K562 (cell line): ENCODE measurements at regions not wholly inside any gene's neighbourhood (a gene's known extent, or its start where the extent isn't known, plus 50 kb on each side); places are given as distances from the start of the nearest gene placed in this dataset.

Experiments
- ATAC-seq: fragments of 200-7000 bp; cut with Tn5 transposase; 3 replicates; pipeline ENCODE4 v1.9.1; 2020; ENCODE audit warnings: moderate library complexity
- BruUV-seq: library from RNA; stranded (reverse); fragments of 400-500 nt; replicated peaks from 2 replicates; lab custom pipeline; 2021; lab: Mats Ljungman, UMichigan
- CTCF ChIA-PET: fragments of 300-600 bp; formaldehyde crosslinking; extraction: SDS; loops from one replicate; lab custom pipeline; 2021; ENCODE audit warnings: low intra/inter-chr PET ratio; lab: Yijun Ruan, JAX
- POLR2A ChIA-PET: fragments of 300-600, 350-650 bp; sonication (Branson Sonifier 250); formaldehyde crosslinking; extraction: SDS; loops from one replicate; lab custom pipeline; 2021; ENCODE audit warnings: antibody characterized with exemption, inconsistent platforms; lab: Yijun Ruan, JAX
- DNase-seq, 4 experiments: peaks; one replicate each; pipeline versions ENCODE4 v3.0.0 to v3.0.0-alpha.2; 2011 to 2018; ENCODE audit warnings: low spot score in 3 of 4, mixed read lengths in 3 of 4; ENCODE audit errors: extremely low read depth in 1 of 4
- FAIRE-seq: peaks from 2 replicates; lab custom pipeline; 2011; peaks lifted over from hg19 to GRCh38; lab: Jason Lieb, UNC
- H2AFZ ChIP-seq: 2 replicates; pipeline ENCODE4 v1.6.0; 2011; ENCODE audit warnings: low read depth, low read length, control low read depth, inconsistent platforms
- H3K27ac ChIP-seq: fragments of 200-600 bp; 3 replicates; pipeline ENCODE4 v1.8.0; 2011; ENCODE audit warnings: low read depth, mild to moderate bottlenecking, control low read depth, inconsistent platforms, low read length, moderate library complexity, mixed read lengths; ENCODE audit errors: extremely low read depth
- H3K27me3 ChIP-seq, 2 experiments: fragments of 300-600 bp in 1 of 2; 2 replicates in 1 of 2; 3 replicates in 1 of 2; pipeline versions ENCODE4 v1.6.0 to v1.8.0; 2011; ENCODE audit warnings: inconsistent platforms in 2 of 2, low read length in 2 of 2, mild to moderate bottlenecking in 1 of 2, mixed read lengths in 1 of 2, moderate library complexity in 1 of 2; ENCODE audit not compliant: control insufficient read depth in 2 of 2, insufficient read depth in 2 of 2
- H3K36me3 ChIP-seq: fragments of 300-600 bp; 3 replicates; pipeline ENCODE4 v1.8.0; 2011; ENCODE audit warnings: mild to moderate bottlenecking, low read length, inconsistent platforms; ENCODE audit not compliant: control insufficient read depth, insufficient read depth
- H3K4me1 ChIP-seq, 2 experiments: fragments of 200-600 bp in 1 of 2; replicated peaks in 1 of 2; 2 replicates in 1 of 2; 3 replicates in 1 of 2; pipeline versions ENCODE4 v1.5.1 to v1.8.0; 2011; ENCODE audit warnings: inconsistent platforms in 2 of 2, low read length in 2 of 2, mild to moderate bottlenecking in 1 of 2, mixed read lengths in 1 of 2, moderate library complexity in 1 of 2; ENCODE audit not compliant: control insufficient read depth in 2 of 2, insufficient read depth in 2 of 2
- H3K4me2 ChIP-seq: 2 replicates; pipeline ENCODE4 v1.6.1; 2011; ENCODE audit warnings: low read length, control low read depth, inconsistent platforms, mixed read lengths; ENCODE audit not compliant: insufficient read depth
- H3K4me3 ChIP-seq: fragments of 200-600 bp; sonication (generic), shearing (Covaris generic); 2 replicates; pipeline ENCODE4 v1.5.1; 2016; ENCODE audit warnings: control low read depth, inconsistent platforms
- H3K79me2 ChIP-seq: fragments of 200-600 bp; 3 replicates; pipeline ENCODE4 v1.8.0; 2011; ENCODE audit warnings: low read length, inconsistent platforms; ENCODE audit not compliant: control insufficient read depth, insufficient read depth
- H3K9ac ChIP-seq, 2 experiments: 2 replicates each; pipeline versions ENCODE4 v1.6.0 to v1.6.1; 2011; ENCODE audit warnings: low read depth in 2 of 2, low read length in 2 of 2, control low read depth in 1 of 2, inconsistent platforms in 1 of 2, mild to moderate bottlenecking in 1 of 2, mixed read lengths in 1 of 2; ENCODE audit not compliant: insufficient read depth in 1 of 2
- H3K9me1 ChIP-seq: one replicate; pipeline ENCODE4 v1.6.0; 2011; ENCODE audit warnings: inconsistent platforms, mild to moderate bottlenecking, low read length, moderate library complexity; ENCODE audit not compliant: control insufficient read depth, insufficient read depth
- H3K9me3 ChIP-seq: replicated peaks from 2 replicates; pipeline ENCODE4 v1.5.1; 2011; ENCODE audit warnings: low read depth, low read length, inconsistent platforms; ENCODE audit not compliant: control insufficient read depth, insufficient read depth
- H4K20me1 ChIP-seq: replicated peaks from 2 replicates; pipeline ENCODE4 v1.6.1; 2011; ENCODE audit warnings: low read length, inconsistent platforms, mixed read lengths; ENCODE audit not compliant: control insufficient read depth, insufficient read depth
- C11orf30 ChIP-seq: fragments of 450-650 bp; IDR thresholded peaks from 2 replicates; pipeline ENCODE4 v1.6.1; 2016; ENCODE audit warnings: low read depth, mild to moderate bottlenecking
- DDX20 ChIP-seq: fragments of 450-650 bp; IDR thresholded peaks from 2 replicates; pipeline ENCODE4 v1.6.1; 2016; ENCODE audit warnings: missing genetic modification characterization, low read depth, mild to moderate bottlenecking, missing compliant biosample characterization, moderate library complexity
- HMG20B ChIP-seq: fragments of 250-450 bp; sonication (Bioruptor Pico); IDR thresholded peaks from 2 replicates; pipeline ENCODE4 v1.5.0; 2021; ENCODE audit warnings: mild to moderate bottlenecking
- KAT8 ChIP-seq: fragments of 450-650 bp; IDR thresholded peaks from 2 replicates; pipeline ENCODE4 v1.6.1; 2016; ENCODE audit warnings: low read depth, mild to moderate bottlenecking
- PRPF4 ChIP-seq: fragments of 200-400 bp; formaldehyde crosslinking; IDR thresholded peaks from one replicate; pipeline ENCODE4 v1.6.1; 2017; ENCODE audit warnings: low read length, low read depth, mild to moderate bottlenecking; ENCODE audit not compliant: insufficient read depth, poor library complexity, severe bottlenecking
- RAD51 ChIP-seq: fragments of 450-650 bp; IDR thresholded peaks from 2 replicates; pipeline ENCODE4 v1.7.1; 2016; ENCODE audit warnings: low read depth, mild to moderate bottlenecking, borderline replicate concordance
- SREBF1 ChIP-seq: fragments of 150-350 bp; IDR thresholded peaks from 2 replicates; pipeline ENCODE4 v1.6.1; 2014; ENCODE audit warnings: antibody characterized with exemption, low read depth, low read length, borderline replicate concordance
- ZEB2 ChIP-seq: fragments of 450-650 bp; IDR thresholded peaks from 2 replicates; pipeline ENCODE4 v1.6.1; 2016
- ZKSCAN8 ChIP-seq: fragments of 200-800 bp; sonication (Bioruptor generic); IDR thresholded peaks from 2 replicates; pipeline ENCODE4 v1.6.1; 2016; ENCODE audit warnings: missing genetic modification characterization, missing compliant biosample characterization
- WGBS: fragments of 100-300 bp; shearing (Covaris generic); methylation state at CpG from one replicate; pipeline ENCODE4 v1.1.6; 2016; ENCODE audit warnings: low coverage, mixed read lengths; ENCODE audit not compliant: insufficient coverage; ENCODE audit errors: missing lambda C conversion rate; 5-methylcytosine and 5-hydroxymethylcytosine counted together
- in situ Hi-C: fragments of 300-500 bp; cut with MboI; formaldehyde crosslinking; loops from 4 replicates; pipeline ENCODE4 v1.15.0; 2018; ENCODE audit warnings: inconsistent platforms, mixed read lengths
- intact Hi-C: fragments of 100-400 bp; cut with micrococcal nuclease; formaldehyde crosslinking; loops from 2 replicates; pipeline ENCODE4 v1.14.2; 2022
- TF ChIP-seq, protein P1 (sequence below): IDR thresholded peaks from 3 replicates; pipeline ENCODE4 v1.6.1; 2011; ENCODE audit warnings: borderline replicate concordance, mild to moderate bottlenecking, moderate library complexity; ENCODE audit not compliant: insufficient read length; ENCODE audit errors: extremely low read depth
- TF ChIP-seq, protein P2 (sequence below): fragments of 250-450 bp; sonication (Bioruptor Pico); IDR thresholded peaks from 2 replicates; pipeline ENCODE4 v1.5.0; 2021; ENCODE audit warnings: mild to moderate bottlenecking, moderate library complexity

DNA sequence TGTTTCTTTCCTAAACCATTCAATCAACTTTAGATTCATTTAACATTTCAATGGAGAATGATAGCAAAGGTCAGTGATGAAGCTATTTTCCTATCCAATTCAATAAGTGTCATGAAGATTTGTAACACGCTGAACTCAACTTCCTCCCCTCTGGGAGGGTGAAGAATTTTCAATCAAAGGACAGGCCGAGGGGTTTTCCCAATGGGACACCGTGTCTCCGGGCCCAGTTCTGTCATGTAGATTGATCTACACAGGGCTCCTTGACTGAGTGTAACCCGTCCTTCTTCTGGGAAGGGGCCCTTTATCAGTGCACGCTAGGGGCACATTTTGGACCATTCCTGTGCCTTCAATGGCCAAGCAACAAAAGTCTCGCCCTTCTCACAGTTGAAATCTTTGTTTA, 90.1 kb downstream of the KCNE4 start:
- no TSS peak for BruUV-seq
- FAIRE-seq: no peak
- POLR2A ChIA-PET: interaction anchor here (0.6 kb wide), 1 partner anchor 142 kb away, joined by 4 read pairs; no protein-coding TSS in a partner anchor

DNA sequence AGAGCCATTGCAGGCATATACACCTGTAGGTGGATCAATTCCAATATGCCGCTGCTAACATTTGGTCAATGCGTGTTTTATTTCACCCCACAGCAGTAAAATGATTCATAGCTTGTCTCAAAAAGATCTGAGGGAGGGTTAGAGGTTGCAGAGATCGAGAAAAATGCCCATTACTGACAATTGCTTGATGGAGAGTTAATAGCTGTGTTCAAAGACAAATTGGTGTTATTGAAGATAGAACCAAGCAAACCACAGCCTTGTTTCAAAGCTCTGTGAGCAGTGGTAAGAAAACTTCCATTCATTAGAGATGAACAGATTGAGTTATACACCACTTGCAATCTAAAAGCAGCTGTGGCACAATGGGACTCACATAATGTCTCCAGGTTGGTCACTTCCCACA, 95.4 kb downstream of the KCNE4 start:
- no peaks in the 10 kb centered on the region for H3K27me3 ChIP-seq
- H3K9ac ChIP-seq: no peak overlapping the region
- no peaks in the 10 kb centered on the region for H3K9me1 ChIP-seq
- no peaks in the 10 kb centered on the region for H3K9me3 ChIP-seq
- CTCF ChIA-PET: no interaction called here
- BruUV-seq: no TSS peak
- ATAC-seq: no peak
- WGBS: 0% methylated on average over 3 of the region's 3 CpGs
- H3K27ac ChIP-seq: no peak overlapping the region
- DNase-seq: no peak
- H3K4me2 ChIP-seq: no peak overlapping the region
- no peak overlapping the region for H3K4me3 ChIP-seq
- intact Hi-C loops (no loop called here), in situ Hi-C loops (no loop called here)
- H3K36me3 ChIP-seq: no peaks in the 10 kb centered on the region
- no peaks in the 10 kb centered on the region; a peak in 1 of 5 replicates for H3K4me1 ChIP-seq
- H4K20me1 ChIP-seq: no peaks in the 10 kb centered on the region
- POLR2A ChIA-PET: no interaction called here
- H3K79me2 ChIP-seq: no peaks in the 10 kb centered on the region
- FAIRE-seq: no peak
- H2AFZ ChIP-seq: no peak overlapping the region
- TF ChIP-seq RAD51: no peak
- TF ChIP-seq SREBF1: no peak
- no peak for TF ChIP-seq KAT8
- TF ChIP-seq, protein P1, sequence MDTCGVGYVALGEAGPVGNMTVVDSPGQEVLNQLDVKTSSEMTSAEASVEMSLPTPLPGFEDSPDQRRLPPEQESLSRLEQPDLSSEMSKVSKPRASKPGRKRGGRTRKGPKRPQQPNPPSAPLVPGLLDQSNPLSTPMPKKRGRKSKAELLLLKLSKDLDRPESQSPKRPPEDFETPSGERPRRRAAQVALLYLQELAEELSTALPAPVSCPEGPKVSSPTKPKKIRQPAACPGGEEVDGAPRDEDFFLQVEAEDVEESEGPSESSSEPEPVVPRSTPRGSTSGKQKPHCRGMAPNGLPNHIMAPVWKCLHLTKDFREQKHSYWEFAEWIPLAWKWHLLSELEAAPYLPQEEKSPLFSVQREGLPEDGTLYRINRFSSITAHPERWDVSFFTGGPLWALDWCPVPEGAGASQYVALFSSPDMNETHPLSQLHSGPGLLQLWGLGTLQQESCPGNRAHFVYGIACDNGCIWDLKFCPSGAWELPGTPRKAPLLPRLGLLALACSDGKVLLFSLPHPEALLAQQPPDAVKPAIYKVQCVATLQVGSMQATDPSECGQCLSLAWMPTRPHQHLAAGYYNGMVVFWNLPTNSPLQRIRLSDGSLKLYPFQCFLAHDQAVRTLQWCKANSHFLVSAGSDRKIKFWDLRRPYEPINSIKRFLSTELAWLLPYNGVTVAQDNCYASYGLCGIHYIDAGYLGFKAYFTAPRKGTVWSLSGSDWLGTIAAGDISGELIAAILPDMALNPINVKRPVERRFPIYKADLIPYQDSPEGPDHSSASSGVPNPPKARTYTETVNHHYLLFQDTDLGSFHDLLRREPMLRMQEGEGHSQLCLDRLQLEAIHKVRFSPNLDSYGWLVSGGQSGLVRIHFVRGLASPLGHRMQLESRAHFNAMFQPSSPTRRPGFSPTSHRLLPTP: no peak
- no peak for TF ChIP-seq C11orf30
- TF ChIP-seq HMG20B (CRISPR knock-in tag): no peak
- TF ChIP-seq, protein P2, sequence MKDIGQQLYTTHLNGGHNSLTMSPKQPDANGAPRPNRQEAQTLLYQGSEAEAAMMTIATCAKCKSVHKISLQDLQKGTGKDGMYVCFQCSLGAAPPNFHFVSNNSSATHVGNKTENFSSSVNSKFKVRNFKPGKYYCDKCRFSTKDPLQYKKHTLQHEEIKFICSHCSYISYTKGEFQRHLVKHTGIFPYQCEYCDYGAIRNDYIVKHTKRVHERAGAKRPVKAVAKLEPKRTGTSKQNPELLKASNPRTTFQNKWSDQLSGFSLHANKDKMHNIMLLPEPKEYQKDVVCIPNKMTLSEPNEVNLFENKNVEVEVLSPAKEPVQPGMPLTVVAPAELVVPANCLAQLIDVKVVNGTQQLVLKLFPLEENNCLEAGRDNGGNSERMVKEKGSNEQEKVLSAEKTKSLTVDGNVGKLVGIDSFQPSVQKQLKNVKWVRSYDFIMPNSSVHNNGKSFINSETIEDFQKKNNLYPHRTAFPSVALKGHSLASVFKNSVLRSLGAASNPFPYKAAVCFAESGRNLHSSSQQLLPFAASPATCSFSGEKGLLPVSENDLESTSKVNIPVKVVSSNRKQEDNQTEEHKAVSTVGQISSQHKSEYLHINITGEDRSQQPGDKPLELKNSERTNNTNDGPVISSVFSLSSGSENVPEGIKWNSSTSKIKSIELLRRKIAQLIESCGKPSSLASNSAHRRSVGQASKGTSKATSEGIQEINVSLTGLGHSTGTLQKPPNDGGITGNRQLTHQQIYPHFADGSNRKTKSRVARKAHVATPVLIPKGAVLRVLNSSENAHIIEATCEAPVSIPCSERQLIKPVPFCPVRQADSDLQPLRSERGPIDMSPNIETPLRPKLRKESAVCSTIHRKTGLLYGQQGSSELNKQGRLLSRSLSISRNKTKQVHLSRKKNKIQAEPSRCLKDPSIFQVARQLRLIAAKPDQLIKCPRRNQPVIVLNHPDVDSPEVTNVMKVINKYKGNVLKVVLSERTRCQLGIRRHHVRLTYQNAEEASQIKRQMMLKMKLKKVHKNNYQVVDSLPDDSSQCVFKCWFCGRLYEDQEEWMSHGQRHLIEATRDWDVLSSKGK: no peak

More for the DNA sequence above, 90.1 kb downstream of the KCNE4 start:
- Histone ChIP-seq H3K4me1 (no peaks in the 10 kb centered on the region; a peak in 1 of 5 replicates), H2AFZ (no peak overlapping the region), H3K4me3 (no peak overlapping the region), H3K9ac (no peak overlapping the region), H3K9me1 (no peaks in the 10 kb centered on the region), H3K4me2 (no peak overlapping the region), H3K36me3 (no peaks in the 10 kb centered on the region), H3K27ac (no peak overlapping the region), H3K27me3 (no peaks in the 10 kb centered on the region), H3K9me3 (no peaks in the 10 kb centered on the region), H3K79me2 (no peaks in the 10 kb centered on the region), H4K20me1 (no peaks in the 10 kb centered on the region)
- intact Hi-C loops (no loop called here), in situ Hi-C loops (no loop called here)
- WGBS: 0% methylated on average over 7 of the region's 7 CpGs
- DNase-seq (no peak), ATAC-seq (no peak)
- TF ChIP-seq ZKSCAN8: no peak
- TF ChIP-seq ZEB2: no peak
- TF ChIP-seq PRPF4: no peak
- no peak for TF ChIP-seq DDX20 (tag)
- CTCF ChIA-PET: no interaction called here
